ENCODE measurements at regions not wholly inside any gene's neighbourhood (a gene's known extent, or its start where the extent isn't known, plus 50 kb on each side); places are given as distances from the start of the nearest gene placed in this dataset.
A peak's percentile ranks its signal among the peaks of the same experiment; 100 is the strongest.

- DNase-seq = no peak
- Mint-ChIP-seq H3K4me1 (peaks cover 58% of the 10 kb centered on the region), H3K9me3 (no peaks in the 10 kb centered on the region), H3K27ac (no peak overlapping the region), H3K36me3 (ENCODE audit: low read depth) (no peaks in the 10 kb centered on the region), H3K27me3 (ENCODE audit: low read depth, poor library complexity) (peaks cover 13% of the 10 kb centered on the region), H3K4me3 (no peak overlapping the region)
- no peak for TF ChIP-seq CTCF (IDR thresholded peaks at IDR 0.05)
These were observed 102.6 kb upstream of the DUSP22 start for GRCh38 chr6:189676-190075.

GRCh38 chr6:190596-191395, 101.5 kb upstream of the DUSP22 start:
- Mint-ChIP-seq H3K27ac (no peak overlapping the region), H3K36me3 (ENCODE audit: low read depth) (no peaks in the 10 kb centered on the region), H3K9me3 (no peaks in the 10 kb centered on the region), H3K4me1 (peaks cover 58% of the 10 kb centered on the region), H3K27me3 (ENCODE audit: low read depth, poor library complexity) (peaks cover 14% of the 10 kb centered on the region), H3K4me3 (peak overlapping the region; percentile 6)
- DNase-seq = peak; percentile 18
- no peak for TF ChIP-seq CTCF (IDR thresholded peaks at IDR 0.05)

- H3K27me3 Mint-ChIP-seq (ENCODE audit: low read depth, poor library complexity) = peaks cover 22% of the 10 kb centered on the region
- DNase-seq = no peak
- H3K27ac Mint-ChIP-seq = no peak overlapping the region
- no peak for TF ChIP-seq CTCF (IDR thresholded peaks at IDR 0.05)
- no peaks in the 10 kb centered on the region for H3K36me3 Mint-ChIP-seq (ENCODE audit: low read depth)
- H3K9me3 Mint-ChIP-seq = no peaks in the 10 kb centered on the region
- H3K4me1 Mint-ChIP-seq = peaks cover 53% of the 10 kb centered on the region
- H3K4me3 Mint-ChIP-seq = no peak overlapping the region
These were observed 100.6 kb upstream of the DUSP22 start for GRCh38 chr6:191487-192312.

- Mint-ChIP-seq H3K27ac (no peak overlapping the region), H3K36me3 (ENCODE audit: low read depth) (no peaks in the 10 kb centered on the region), H3K4me1 (peaks cover 47% of the 10 kb centered on the region), H3K4me3 (no peak overlapping the region), H3K9me3 (no peaks in the 10 kb centered on the region), H3K27me3 (ENCODE audit: low read depth, poor library complexity) (peaks cover 22% of the 10 kb centered on the region)
- no peak for DNase-seq
- no peak for TF ChIP-seq CTCF (IDR thresholded peaks at IDR 0.05)
These were observed 100.0 kb upstream of the DUSP22 start for GRCh38 chr6:192313-192664.

- peak overlapping the region; percentile 0 for H3K27ac Mint-ChIP-seq
- no peak for TF ChIP-seq CTCF (IDR thresholded peaks at IDR 0.05)
- H3K4me1 Mint-ChIP-seq = peaks cover 40% of the 10 kb centered on the region
- no peaks in the 10 kb centered on the region for H3K9me3 Mint-ChIP-seq
- no peak for DNase-seq
- H3K36me3 Mint-ChIP-seq (ENCODE audit: low read depth) = no peaks in the 10 kb centered on the region
- no peak overlapping the region for H3K4me3 Mint-ChIP-seq
- peaks cover 19% of the 10 kb centered on the region for H3K27me3 Mint-ChIP-seq (ENCODE audit: low read depth, poor library complexity)
These were observed 99.1 kb upstream of the DUSP22 start for GRCh38 chr6:193180-193579.

All from nephron progenitor cell (in vitro differentiated cells).